Non-pigmented ciliary epithelial cell (primary cell): ENCODE measurements at regions not wholly inside any gene's neighbourhood (a gene's known extent, or its start where the extent isn't known, plus 50 kb on each side); places are given as distances from the start of the nearest gene placed in this dataset.

ENCODE experiments used
- DNase-seq: peaks from one replicate; pipeline ENCODE4 v3.0.0-alpha.2; 2010; ENCODE audit warnings: low read depth

DNA sequence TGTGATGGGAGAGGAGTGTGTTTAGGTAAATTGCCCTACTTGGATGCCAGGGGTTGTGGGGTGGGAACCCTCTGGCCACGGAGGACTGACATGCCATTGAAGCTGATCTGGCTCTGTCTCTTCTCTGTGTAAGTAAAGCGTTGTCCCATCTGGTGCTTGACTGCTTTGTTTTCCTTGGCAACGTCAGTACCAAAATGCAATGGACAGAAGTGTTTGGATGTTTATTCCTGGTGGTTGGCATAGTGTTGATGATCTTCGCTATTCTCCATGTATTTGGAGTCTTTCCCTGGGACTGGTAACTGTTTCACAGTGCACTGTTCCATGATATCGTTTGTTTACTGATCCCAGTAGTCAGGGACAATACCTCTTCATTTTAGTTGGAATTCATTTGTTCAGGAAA lies 130.5 kb upstream of the MCTP2 start:
- DNase-seq: no peak

DNA sequence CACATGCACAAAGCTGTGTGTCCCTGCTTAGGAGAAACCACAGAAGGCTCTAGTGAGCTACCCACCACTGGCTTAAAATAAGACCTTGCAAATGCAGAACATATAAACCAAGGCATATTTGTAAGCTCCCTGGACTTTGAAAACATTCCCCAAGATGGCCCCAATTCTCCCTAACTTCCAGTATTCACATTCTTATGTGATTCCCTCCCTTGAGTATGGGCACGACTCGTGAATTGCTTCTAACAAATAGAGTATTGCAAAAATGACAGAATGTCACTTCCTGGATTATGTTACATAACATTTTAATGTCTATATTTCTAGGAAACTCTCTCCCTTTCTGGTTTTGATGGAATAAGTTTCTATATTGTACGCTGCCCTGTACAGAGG lies 131.8 kb upstream of the MCTP2 start:
- no peak for DNase-seq

DNA sequence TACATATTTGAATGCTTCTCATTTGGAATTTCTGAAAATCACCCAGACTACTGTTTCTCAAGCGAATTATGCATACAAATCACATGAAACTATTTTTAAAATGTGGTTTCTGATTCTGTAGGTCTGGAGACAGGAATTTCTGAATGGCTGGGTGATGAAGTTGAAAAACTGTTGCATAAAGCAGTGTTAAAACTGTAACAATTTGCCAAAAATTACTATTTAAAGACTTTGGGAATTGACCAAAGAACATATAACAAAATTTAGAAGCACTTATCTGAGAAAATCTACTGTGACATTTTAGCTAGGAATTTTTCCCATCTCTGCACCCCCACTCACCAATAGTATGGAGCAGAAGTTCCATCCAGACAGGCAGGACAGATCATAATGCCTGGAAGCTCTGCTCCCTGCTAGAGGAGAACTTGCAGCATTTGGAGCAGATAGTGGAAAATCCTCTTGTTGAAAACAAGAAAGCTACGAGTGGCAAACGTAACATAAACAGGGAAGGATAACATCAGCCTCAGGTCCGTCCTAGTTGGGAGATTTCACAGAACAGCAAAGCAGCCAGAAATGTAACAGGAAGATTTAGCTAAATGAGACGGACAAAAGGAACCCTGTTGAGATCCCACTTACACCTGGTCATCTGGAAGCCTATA lies 132.3 kb upstream of the MCTP2 start:
- no peak for DNase-seq

DNA sequence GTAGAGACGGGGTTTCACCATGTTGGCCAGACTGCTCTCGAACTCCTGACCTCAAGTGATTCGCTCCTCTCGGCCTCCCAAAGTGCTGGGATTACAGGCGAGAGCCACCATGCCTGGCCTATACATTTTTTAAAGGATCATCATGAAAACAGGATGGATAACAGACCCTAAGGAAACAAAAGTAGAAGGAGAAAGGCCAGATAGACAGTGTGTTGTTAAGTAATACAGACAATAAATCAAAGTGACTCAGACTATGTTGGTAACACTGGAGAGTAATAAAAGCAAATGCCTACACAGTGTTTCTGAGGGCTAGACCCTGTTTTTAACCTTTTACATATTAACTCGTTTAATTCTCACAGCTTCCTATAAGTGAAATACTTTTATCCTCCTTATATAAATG lies 133.8 kb upstream of the MCTP2 start:
- DNase-seq: no peak

DNA sequence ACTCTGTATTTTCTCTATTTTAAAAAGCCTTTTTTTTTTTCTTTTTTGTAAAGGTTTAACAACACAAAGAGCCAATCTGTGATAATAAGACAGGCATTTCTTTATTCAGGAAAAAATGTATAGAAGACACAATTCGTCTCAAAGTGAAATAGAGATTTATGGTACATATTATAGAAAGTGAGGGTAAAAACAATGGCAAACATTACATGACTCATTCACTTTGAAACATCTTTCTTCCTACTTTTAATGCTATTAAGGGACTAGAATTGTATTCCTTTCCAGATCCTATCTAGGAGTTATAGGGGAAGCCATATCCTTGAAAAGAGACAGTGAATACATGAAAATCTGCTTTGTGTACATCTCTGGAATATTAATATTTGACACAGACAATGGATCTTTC lies 137.1 kb upstream of the MCTP2 start:
- no peak for DNase-seq

DNA sequence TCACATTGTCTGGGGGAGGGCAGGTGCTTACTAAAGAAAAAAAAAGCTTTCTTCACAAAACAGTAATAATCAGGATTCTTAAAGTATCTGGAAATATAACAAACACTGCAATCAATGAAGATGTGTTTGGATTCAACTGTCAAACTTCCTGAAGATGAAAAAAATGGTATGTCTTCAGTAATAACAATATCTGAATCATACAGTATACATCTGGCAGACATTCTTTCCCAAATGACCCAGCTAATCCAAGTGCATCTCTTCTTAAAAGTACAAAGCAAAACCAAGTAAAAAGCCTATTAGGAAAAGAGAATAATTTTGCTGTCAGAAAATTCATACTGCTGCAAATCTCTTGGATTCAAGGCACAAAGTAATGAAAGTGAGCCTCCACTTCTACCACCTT lies 145.0 kb upstream of the MCTP2 start:
- no peak for DNase-seq

DNA sequence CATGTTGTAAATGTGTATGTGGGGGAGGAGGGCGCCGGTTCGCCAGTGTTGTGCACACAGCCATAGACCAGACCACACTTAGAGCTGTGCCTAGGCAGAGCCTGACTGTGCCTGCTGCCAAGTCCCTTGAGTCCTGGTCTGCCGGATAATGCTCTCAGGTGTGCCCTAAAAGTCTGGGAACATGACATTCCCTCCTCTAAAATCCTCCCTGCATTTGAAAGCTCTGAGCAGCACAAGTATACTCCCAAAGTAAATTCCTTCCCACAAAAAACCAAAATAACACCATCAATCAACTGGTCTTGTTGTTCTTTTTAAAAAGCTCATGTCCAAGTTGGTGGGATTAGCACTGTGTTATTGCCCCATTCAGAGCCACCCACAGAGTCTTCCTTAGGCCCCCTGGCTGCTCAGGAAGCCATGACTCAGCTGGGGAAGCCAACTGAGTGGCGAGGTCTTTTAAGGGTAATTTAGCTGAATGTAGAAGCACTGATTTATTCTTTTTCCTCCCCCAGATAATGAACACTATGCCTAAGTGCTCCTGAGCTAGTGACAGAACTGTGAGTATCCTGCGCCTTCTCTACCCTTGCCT lies 147.8 kb upstream of the MCTP2 start:
- DNase-seq: no peak

DNA sequence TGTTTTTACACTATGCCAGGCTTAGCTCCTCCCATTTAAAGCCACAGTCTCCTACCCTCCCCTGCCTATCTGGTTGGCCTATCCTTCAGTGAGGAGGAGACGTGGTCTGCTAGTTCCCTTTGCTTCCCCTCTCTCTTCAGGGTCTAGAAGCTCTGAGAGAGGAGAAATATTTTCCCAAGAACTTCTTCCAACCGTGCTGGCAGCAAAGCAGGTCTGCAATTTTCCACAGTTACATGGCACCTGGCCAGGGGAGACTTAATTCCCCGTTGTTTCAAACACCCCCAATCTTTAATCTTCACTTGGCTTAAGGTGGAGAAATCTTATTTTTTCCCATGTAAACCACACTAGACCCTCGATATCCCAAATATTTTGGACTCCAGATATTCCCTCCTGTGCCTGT lies 149.5 kb upstream of the MCTP2 start:
- no peak for DNase-seq

DNA sequence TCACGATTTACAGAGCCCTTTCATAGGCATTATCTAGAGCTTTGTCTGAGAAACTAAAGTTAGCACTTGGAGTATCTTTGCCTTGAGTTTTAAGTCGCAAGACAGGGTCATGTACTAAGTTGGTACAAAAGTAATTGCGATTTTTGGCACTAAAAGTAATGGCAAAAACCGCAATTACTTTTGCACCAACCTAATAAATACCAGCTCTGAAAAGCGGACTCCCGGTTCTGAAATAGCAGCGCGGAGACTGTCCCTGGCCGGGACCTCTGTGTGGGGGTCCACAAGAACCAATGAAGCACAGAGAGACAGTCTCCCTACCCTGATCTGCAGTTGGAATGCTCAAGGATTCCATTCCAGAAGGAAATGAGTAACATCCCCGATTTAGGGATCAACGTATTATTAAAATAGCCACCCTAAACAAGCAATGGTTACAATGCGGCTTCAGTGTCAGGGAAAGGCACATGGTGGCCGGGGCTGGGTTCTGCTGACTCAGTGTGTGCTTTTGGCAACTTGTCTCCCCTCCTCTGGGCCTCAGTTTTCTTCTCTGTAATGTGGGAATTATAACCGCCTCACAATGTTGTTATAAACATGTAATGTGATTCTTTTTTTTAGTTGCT lies 150.3 kb upstream of the MCTP2 start:
- DNase-seq: no peak

DNA sequence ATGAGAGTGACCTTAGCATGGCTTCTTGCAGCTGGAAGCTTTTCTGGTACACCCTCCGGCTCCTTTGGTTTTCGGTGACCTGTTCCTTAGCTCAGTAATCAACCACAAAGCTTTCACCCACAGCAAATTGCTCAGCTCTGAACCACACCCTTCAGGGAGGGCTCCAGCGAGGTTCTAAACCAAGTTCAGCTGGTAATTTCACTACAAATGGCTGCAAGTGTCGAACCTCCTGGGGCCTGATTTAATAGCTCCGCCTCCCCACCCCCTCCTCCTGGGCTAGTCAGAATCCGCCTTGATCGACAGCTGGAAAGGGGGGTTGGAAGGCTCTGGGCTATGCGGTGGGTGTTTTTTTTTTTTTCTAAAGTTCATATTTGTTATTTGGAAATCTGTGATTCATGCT lies 150.9 kb upstream of the MCTP2 start:
- DNase-seq: no peak

DNA sequence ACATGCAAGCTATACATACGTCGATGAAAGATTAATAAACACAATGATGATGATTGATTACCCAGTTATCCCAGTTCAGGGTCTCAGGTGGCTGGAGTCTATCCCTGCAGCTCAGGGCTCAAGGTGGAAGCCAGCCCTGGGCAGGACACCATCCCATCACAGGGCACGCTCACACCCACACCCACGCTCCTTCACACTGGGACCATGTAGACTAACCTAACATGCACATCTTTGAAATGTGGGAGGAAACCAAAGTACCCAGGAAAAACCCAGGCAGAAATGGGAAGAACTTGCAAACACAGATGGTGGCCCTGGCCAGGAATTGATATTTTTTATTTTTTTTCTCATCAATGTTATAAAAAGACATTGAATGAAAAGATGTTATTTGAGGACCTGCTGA lies 151.4 kb upstream of the MCTP2 start:
- no peak for DNase-seq

DNA sequence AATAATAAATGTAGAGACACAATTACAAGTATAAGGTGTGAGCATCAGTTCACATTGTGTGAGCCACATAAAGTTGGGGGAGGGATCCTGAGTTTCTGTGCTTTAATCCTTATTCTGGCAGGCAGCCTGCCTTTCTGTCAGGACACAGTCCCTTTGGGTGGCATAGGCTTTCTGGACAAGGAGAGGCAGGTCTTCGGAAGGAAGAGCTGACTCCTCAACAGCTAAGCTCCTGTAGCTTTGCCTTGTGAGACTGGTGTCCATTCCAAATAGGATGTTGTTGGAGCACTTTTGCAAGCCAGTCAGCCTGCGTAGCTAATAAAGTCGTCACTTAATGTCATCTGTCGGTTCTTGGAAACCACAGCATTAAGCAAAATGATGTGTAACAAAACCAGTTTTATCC lies 151.9 kb upstream of the MCTP2 start:
- DNase-seq: no peak

DNA sequence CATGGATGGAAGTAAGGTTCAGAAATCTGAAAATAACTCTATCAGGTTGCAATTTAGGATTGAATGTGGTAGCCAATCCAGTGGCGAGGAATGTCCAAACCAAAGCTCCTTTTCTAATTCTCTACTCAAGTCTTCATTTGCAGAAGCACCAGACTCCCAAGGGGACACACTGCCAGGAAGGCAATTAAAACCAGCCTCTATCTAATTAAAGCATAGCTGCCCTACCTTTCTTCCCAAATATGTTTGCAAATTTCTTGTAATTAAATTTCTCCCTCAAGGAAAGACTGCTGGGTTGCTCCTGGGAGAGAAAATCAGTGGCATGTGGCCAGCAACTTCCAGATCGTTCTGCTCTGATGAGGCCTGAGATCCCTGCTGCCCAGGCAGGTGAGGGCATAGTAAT lies 153.4 kb upstream of the MCTP2 start:
- no peak for DNase-seq

DNA sequence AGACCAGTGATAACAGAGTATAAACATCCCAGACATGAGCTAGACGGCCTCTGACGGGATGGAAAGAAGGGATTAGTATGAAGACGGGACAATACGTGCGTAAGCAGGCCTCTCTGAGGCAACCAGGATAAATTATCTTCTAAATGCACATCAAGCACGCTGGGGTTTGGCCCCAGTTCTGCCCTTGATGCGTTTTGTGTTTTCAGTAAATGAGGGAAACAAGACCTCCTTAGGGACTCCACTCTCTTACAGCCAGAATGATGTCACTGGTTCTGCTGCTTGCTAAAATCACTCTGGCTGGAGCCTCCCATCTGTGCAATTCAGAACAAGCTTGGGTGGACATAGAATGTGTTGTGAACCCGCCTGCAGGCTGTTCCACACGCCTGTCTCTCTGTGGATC lies 156.0 kb upstream of the MCTP2 start:
- DNase-seq: no peak

DNA sequence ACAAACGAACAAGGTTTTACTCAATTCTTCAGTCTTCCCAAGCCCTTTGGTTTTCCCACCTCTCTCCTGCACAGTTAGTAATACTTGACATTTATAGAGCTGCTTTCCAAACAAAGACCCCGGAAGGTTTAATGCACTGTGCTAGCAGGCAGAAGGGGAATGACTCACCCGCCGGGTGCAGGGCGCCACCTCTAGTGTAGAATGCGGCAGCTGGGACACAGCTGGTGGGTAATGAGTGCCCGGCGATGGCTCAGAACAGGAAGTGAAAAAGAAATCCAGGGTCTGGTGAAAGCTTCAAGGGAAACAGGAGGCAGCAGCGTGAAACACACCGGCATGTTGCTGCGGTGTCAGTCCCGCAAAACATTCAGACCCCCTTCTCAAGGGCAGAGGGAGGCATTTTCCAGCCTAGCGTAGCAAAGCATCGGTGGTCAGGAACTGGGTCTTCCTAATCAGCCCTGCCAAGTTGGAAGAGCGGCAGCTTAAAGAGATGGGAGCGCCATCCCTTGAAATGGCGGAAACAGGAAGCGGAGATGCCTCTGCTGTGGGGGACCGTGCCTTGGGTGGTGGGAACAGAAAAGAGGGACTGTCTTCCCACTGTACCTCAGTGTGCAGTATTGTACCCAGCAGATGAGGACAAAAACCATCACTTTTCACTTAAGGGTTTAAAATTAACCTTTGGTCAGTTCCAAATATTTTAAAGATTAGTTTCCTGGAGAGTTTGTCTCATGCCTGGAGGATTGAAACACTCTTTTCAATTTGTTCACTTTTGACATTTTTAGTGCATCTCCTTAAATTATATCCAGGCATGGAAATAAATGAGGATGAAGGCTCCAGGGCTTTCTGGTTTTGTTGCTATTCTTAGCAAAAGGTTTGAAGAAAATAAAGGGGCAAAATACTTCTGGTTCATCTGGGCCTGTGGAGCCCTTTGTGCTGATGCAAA lies 160.7 kb upstream of the MCTP2 start:
- DNase-seq: no peak

DNA sequence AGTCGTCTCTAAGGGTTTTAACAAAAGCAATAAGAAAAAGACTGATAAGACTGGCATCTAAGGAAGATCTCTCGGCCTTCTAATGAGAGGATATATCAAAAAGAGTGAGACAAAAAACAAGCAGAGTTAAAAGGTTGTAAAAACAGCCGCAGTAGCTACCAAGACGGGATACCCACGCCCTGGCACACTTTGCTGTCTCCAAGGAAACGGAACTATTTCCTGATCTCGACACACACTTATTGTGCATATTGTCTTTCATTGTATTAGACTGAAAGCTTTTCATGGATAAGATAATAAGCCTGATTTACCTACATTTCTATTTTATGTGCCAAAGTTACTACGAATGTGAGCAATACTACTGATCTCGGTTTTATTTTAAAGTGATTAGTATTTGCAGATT lies 161.5 kb upstream of the MCTP2 start:
- DNase-seq: no peak

DNA sequence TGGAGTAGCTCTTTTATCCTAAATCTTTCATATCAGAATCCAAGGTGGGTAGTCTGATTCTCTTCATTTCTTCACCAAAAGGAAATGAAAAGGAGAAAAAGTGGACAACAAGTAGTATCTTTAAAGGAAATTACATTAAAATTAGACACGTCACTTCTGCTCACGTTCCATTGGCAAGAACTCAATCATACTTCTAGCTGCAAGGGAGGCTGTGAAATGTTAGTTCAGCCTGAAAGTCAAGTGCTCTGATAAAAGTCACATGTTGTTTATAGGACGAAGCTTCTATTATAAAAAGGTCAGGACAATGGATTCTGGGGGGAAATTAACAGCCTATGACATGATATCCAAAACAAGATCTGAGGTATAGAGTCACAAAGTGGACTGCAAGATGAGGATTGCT lies 164.6 kb upstream of the MCTP2 start:
- DNase-seq: no peak

DNA sequence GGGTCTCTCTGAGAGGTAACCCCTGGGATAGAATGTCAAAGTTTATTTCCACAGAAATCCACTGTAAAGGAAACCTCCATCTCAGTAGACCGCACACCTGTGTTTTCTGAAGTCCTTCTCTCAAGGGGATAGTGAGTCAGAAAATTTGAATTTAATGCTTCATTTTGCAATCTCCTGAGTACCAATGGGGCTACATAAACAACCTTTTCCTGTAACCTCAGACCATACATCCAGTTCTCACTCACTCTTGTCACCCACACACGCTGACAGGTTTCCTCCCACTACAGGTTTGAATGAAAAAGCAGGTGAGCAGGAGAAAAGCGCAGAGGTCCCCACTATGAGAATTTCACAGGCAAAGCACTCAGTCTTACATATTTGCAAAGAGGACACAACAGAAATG lies 165.3 kb upstream of the MCTP2 start:
- no peak for DNase-seq

DNA sequence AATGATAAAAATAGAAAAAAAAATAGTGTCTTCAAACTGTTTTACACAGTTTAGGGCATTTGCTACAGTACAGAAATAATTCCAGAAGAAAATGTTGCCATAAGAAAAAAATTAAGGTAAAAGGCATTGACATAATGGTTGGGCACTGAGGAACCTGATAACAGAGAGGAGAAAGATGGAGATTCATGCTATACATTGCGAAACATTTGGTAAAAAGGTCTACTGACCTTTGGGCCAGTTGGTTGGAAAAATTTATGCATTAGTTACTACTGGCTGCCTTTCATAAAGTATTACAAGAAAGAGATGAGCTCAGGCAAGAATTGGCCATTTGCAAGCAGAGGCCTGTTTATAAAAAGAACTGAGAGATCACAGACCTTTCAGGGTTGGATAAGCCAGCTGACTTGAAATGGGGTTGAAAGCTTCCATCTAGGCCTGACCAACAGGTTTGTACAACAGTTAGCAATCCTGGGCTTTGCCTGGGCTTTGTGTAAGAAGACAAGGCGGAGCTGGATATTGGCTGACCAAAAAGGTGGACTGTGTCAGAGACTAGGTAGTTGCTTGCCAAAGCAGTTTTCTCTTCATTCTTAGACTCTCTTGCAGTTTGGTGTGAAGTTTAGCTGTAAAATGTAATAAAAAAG lies 166.6 kb upstream of the MCTP2 start:
- no peak for DNase-seq

DNA sequence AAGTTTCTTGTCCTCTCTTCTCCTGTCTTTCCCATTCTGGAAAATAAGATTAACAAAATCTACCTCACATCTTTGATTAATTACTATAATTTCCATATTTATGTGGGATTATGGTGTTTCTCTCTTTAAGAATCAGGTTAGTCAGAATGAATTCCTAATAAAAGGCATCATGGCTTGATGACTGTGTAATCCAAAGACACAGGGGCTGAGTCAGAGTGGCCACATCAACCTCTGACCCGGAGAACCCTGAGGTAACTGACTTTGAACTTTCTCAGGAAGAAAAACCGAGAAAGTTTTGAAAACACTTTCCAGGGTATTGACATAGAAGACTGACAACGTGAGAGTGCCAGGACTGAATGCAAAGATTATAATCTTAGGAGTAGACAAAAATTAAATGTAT lies 170.3 kb upstream of the MCTP2 start:
- no peak for DNase-seq

DNA sequence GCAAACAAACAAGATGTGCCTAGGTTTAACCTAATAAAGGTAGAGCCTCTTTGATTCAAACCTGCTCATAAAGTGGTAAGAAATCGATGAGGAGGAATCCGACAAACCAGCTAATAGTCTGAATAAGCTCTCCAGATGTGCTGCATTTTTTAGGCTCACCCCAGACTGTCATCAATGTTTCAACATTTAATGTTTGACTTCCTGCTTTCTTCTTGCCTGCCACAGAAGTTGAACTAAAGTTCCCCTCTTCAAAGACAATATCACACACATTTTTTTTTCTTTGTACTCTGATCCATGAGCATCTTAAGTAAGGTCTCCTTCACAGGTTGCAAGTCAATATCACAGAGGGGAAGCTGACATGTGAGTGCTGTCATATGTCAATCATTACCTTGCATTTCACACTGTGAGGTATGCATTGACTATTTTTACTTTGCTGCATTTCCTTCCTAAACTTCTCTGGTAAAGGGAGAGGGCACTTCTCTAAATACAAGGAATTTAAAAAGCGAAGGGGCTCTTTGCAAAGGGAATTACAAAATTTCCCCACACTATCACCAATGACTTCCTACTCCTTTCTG lies 172.3 kb upstream of the MCTP2 start:
- DNase-seq: no peak

DNA sequence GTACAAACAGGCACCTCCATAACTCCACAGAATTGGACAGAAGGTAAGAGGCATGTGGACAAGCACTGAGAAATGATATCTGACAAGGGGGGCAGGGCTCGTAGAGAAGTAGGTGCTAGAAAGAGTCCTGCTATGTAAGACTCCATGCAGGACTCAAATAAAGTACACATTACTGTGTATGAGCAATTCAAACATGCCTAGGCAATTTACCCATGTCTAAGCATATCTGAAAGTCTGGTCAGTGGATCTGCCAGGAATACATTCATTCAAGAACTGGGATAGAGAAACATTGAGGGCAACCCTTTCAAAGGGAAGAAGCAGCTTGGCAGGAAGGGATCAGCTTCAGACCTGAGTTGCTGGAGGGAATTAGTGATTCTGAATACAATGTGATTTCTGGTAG lies 174.1 kb upstream of the MCTP2 start:
- DNase-seq: no peak
